Keratinocyte (primary cell): ENCODE measurements at regions not wholly inside any gene's neighbourhood (a gene's known extent, or its start where the extent isn't known, plus 50 kb on each side); places are given as distances from the start of the nearest gene placed in this dataset.

Source experiments
- DNase-seq: peaks from one replicate; pipeline ENCODE4 v3.0.0-alpha.2; 2011; ENCODE audit warnings: low read depth, missing footprints, low spot score
- FAIRE-seq: peaks from 2 replicates; lab custom pipeline; 2011; peaks lifted over from hg19 to GRCh38; lab: Jason Lieb, UNC
- H2AFZ ChIP-seq: 2 replicates; pipeline ENCODE4 v1.6.0; 2012; ENCODE audit warnings: low read length, control low read depth, inconsistent platforms; ENCODE audit not compliant: control insufficient read depth
- H3K27ac ChIP-seq: 2 replicates; pipeline ENCODE4 v1.5.1; 2011; ENCODE audit warnings: low read length; ENCODE audit not compliant: control insufficient read depth, insufficient read depth
- H3K27me3 ChIP-seq: 3 replicates; pipeline ENCODE4 v1.6.0; 2011; ENCODE audit warnings: low read length; ENCODE audit not compliant: control insufficient read depth, insufficient read depth; ENCODE audit errors: extremely low read depth
- H3K36me3 ChIP-seq, 2 experiments: 2 replicates in 1 of 2; 3 replicates in 1 of 2; pipeline ENCODE4 v1.5.1; 2011; ENCODE audit warnings: low read length in 2 of 2, mild to moderate bottlenecking in 1 of 2; ENCODE audit not compliant: control insufficient read depth in 2 of 2, insufficient read depth in 2 of 2; ENCODE audit errors: extremely low read depth in 1 of 2
- H3K4me1 ChIP-seq: 3 replicates; pipeline ENCODE4 v1.5.1; 2011; ENCODE audit warnings: low read length; ENCODE audit not compliant: control insufficient read depth, insufficient read depth; ENCODE audit errors: extremely low read depth
- H3K4me2 ChIP-seq: 3 replicates; pipeline ENCODE4 v1.6.0; 2011; ENCODE audit warnings: low read depth, low read length; ENCODE audit not compliant: control insufficient read depth, insufficient read depth; ENCODE audit errors: extremely low read depth
- H3K4me3 ChIP-seq, 3 experiments: fragments of 200-600 bp in 1 of 3; sonication (generic) in 1 of 3; 2 replicates in 2 of 3; 3 replicates in 1 of 3; pipeline ENCODE4 v1.5.1; 2011 to 2016; ENCODE audit warnings: low read length in 3 of 3, mild to moderate bottlenecking in 3 of 3, control low read depth in 2 of 3, inconsistent platforms in 1 of 3, low read depth in 1 of 3, mixed read lengths in 1 of 3, mixed run types in 1 of 3, moderate library complexity in 1 of 3; ENCODE audit not compliant: control insufficient read depth in 2 of 3, insufficient read depth in 2 of 3; ENCODE audit errors: extremely low read depth in 1 of 3
- H3K79me2 ChIP-seq: 2 replicates; pipeline ENCODE4 v1.6.0; 2012; ENCODE audit warnings: low read length; ENCODE audit not compliant: control insufficient read depth, insufficient read depth
- H3K9ac ChIP-seq: 3 replicates; pipeline ENCODE4 v1.6.0; 2011; ENCODE audit warnings: low read length; ENCODE audit not compliant: control insufficient read depth, insufficient read depth; ENCODE audit errors: extremely low read depth
- H3K9me1 ChIP-seq: 3 replicates; pipeline ENCODE4 v1.6.0; 2011; ENCODE audit warnings: low read length; ENCODE audit not compliant: control insufficient read depth, insufficient read depth; ENCODE audit errors: extremely low read depth
- H3K9me3 ChIP-seq: 2 replicates; pipeline ENCODE4 v1.5.1; 2012; ENCODE audit warnings: low read depth, low read length; ENCODE audit not compliant: control insufficient read depth
- H4K20me1 ChIP-seq: 3 replicates; pipeline ENCODE4 v1.6.0; 2011; ENCODE audit warnings: low read length; ENCODE audit not compliant: control insufficient read depth, insufficient read depth; ENCODE audit errors: extremely low read depth
- EZH2 ChIP-seq: IDR thresholded peaks from one replicate; pipeline ENCODE4 v1.6.1; 2012; ENCODE audit warnings: inconsistent platforms, mild to moderate bottlenecking, low read length, moderate library complexity
- dilution Hi-C: fragments of 300-500 bp; cut with MboI; formaldehyde crosslinking; loops from one replicate; pipeline ENCODE4 v1.7.0; 2020; ENCODE audit warnings: low sequenced_read_pairs; ENCODE audit not compliant: extremely low pct_ligation_motif_present
- TF ChIP-seq, protein P1 (sequence below), 3 experiments: IDR thresholded peaks in 1 of 3; conservative IDR thresholded peaks in 1 of 3; optimal IDR thresholded peaks in 1 of 3; 2 replicates in 2 of 3; 3 replicates in 1 of 3; pipeline versions ENCODE3 to v1.5.1; 2011; ENCODE audit warnings: low read length in 3 of 3, mild to moderate bottlenecking in 3 of 3, moderate library complexity in 2 of 3, control low read depth in 1 of 3, inconsistent platforms in 1 of 3; ENCODE audit not compliant: insufficient read depth in 2 of 3; ENCODE audit errors: extremely low read depth in 1 of 3

DNA sequence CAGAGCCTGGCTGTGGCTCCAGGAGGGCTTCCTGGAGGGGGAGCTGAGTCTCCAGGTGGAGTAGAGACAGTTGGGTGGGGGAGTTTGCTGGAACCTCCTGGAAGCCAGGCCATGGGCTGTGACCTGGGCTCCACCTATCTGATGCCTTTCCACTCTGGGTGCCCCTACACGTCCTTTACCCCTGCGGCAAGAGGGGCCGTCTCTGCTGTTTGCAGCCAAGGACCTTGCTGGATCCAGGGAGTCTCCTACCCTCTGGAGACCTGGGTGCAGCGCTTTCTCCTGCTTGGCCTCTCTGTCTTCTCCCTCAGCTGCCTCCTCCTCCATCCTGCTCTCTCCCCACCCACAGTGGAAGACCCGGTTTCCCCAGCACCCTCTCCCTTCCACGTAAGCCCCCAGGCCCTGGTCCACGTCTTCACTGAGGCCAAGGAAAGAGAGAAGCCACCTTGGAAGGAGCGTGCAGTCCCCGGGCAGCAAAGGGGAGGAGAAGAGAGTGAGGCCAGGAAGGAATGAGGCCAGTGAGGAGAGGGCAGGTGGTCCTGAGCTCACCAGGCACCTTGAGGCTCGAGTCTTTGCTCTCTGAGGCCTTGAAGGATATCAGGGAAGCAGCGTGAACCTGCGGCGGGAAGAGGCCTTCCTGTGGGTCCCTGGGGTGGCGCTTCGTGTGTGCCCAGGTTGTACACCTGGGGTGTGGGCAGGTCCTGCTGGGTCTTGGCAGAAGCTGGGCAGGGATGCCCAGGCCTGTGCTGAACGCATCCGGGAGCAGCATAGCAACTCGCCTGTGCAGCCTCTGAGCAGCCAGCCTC is 294.3 kb upstream of the RTL1 start:
- H3K4me2 ChIP-seq = no peak overlapping the region
- H2AFZ ChIP-seq = no peak overlapping the region
- no peak overlapping the region for H3K4me3 ChIP-seq
- dilution Hi-C loops = no loop called here
- FAIRE-seq = no peak
- H3K9ac ChIP-seq = no peak overlapping the region
- no peaks in the 10 kb centered on the region for H3K4me1 ChIP-seq
- peaks cover 12% of the 10 kb centered on the region for H3K9me3 ChIP-seq
- H3K9me1 ChIP-seq = no peaks in the 10 kb centered on the region
- H4K20me1 ChIP-seq = no peaks in the 10 kb centered on the region
- no peak for TF ChIP-seq EZH2
- TF ChIP-seq, protein P1, sequence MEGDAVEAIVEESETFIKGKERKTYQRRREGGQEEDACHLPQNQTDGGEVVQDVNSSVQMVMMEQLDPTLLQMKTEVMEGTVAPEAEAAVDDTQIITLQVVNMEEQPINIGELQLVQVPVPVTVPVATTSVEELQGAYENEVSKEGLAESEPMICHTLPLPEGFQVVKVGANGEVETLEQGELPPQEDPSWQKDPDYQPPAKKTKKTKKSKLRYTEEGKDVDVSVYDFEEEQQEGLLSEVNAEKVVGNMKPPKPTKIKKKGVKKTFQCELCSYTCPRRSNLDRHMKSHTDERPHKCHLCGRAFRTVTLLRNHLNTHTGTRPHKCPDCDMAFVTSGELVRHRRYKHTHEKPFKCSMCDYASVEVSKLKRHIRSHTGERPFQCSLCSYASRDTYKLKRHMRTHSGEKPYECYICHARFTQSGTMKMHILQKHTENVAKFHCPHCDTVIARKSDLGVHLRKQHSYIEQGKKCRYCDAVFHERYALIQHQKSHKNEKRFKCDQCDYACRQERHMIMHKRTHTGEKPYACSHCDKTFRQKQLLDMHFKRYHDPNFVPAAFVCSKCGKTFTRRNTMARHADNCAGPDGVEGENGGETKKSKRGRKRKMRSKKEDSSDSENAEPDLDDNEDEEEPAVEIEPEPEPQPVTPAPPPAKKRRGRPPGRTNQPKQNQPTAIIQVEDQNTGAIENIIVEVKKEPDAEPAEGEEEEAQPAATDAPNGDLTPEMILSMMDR (optimal IDR thresholded peaks at IDR 0.05 in 1 of 3, IDR thresholded peaks at IDR 0.05 in 1 of 3, conservative IDR thresholded peaks at IDR 0.05 in 1 of 3; ENCODE audit: extremely low read depth in 1 of 3, insufficient read depth in 2 of 3, low read length in 3 of 3) = no peak
- H3K79me2 ChIP-seq = no peaks in the 10 kb centered on the region
- H3K27me3 ChIP-seq = no peaks in the 10 kb centered on the region
- no peak for DNase-seq
- H3K27ac ChIP-seq = no peak overlapping the region
- H3K36me3 ChIP-seq = no peaks in the 10 kb centered on the region

DNA sequence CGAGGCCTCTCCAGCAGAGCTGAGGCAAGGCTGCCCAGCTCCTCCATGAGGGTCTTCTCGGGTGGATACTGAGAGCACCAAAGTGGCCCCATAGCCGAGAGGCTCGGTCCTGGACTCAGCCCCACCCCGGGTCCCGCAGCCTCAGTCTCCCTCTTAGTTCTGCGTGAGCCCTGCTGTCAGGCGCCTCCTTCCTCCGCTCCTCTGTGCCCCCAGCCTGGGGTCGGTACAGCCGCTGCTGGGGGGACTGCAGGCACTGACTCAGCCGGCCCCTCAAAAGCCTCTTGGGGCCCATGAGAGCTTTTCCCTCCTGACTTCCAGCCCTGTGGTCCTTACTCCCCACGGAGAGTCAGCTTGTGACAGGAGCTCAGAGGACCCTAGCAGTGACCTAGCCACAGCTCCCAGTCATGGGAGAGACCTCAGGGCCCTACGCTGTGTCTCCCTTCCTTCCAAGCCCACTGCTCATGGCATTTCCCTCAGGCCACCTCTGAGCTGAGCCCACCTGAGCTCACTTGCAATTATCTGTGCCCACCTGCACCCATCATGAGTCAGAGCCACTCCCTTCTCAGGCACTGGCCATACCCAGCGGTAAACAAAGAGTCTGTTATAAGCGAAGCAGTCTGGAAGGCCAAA is 295.0 kb upstream of the RTL1 start:
- dilution Hi-C loops = no loop called here
- Histone ChIP-seq H3K27me3 (no peaks in the 10 kb centered on the region), H3K4me3 (no peak overlapping the region), H3K36me3 (no peaks in the 10 kb centered on the region), H3K4me1 (no peaks in the 10 kb centered on the region), H4K20me1 (no peaks in the 10 kb centered on the region), H3K9ac (no peak overlapping the region), H3K9me1 (no peaks in the 10 kb centered on the region), H3K27ac (no peak overlapping the region), H2AFZ (no peak overlapping the region), H3K4me2 (no peak overlapping the region), H3K79me2 (no peaks in the 10 kb centered on the region), H3K9me3 (peaks cover 17% of the 10 kb centered on the region)
- TF ChIP-seq, protein P1 (optimal IDR thresholded peaks at IDR 0.05 in 1 of 3, IDR thresholded peaks at IDR 0.05 in 1 of 3, conservative IDR thresholded peaks at IDR 0.05 in 1 of 3; ENCODE audit: extremely low read depth in 1 of 3, insufficient read depth in 2 of 3, low read length in 3 of 3) = no peak
- TF ChIP-seq EZH2 = no peak
- DNase-seq (no peak), FAIRE-seq (no peak)
